ENCODE measurements at regions not wholly inside any gene's neighbourhood (a gene's known extent, or its start where the extent isn't known, plus 50 kb on each side); places are given as distances from the start of the nearest gene placed in this dataset.
"Not testable (repeated sequence)": the region's sequence is repeated elsewhere in the genome, so short reads cannot be mapped to it uniquely, and the experiment has no call there.

GRCh38 chr2:217360781-217361482, 501.1 kb upstream of the TNP1 start:
- Mint-ChIP-seq H3K36me3 (ENCODE audit: low read depth) (no peaks in the 10 kb centered on the region), H3K4me1 (no peaks in the 10 kb centered on the region), H3K9me3 (ENCODE audit: low read depth) (no peaks in the 10 kb centered on the region), H3K4me3 (no peak overlapping the region), H3K27ac (no peak overlapping the region), H3K27me3 (no peaks in the 10 kb centered on the region)
- ChIA-PET POLR2A (no interaction called here), CTCF (no interaction called here)
- DNase-seq, result no peak
- intact Hi-C loops (cut with DNase I, micrococcal nuclease), result no loop called here
- no peak for ATAC-seq

- Mint-ChIP-seq H3K9me3 (ENCODE audit: low read depth) (no peaks in the 10 kb centered on the region), H3K36me3 (ENCODE audit: low read depth) (no peaks in the 10 kb centered on the region), H3K27me3 (no peaks in the 10 kb centered on the region), H3K4me3 (no peak overlapping the region), H3K4me1 (no peaks in the 10 kb centered on the region), H3K27ac (no peak overlapping the region)
- intact Hi-C loops (cut with DNase I, micrococcal nuclease), result no loop called here
- POLR2A ChIA-PET, result no interaction called here
- CTCF ChIA-PET, result no interaction called here
- ATAC-seq (no peak), DNase-seq (no peak)
Observed at GRCh38 chr2:217360111-217360510, 500.2 kb upstream of the TNP1 start.

DNA sequence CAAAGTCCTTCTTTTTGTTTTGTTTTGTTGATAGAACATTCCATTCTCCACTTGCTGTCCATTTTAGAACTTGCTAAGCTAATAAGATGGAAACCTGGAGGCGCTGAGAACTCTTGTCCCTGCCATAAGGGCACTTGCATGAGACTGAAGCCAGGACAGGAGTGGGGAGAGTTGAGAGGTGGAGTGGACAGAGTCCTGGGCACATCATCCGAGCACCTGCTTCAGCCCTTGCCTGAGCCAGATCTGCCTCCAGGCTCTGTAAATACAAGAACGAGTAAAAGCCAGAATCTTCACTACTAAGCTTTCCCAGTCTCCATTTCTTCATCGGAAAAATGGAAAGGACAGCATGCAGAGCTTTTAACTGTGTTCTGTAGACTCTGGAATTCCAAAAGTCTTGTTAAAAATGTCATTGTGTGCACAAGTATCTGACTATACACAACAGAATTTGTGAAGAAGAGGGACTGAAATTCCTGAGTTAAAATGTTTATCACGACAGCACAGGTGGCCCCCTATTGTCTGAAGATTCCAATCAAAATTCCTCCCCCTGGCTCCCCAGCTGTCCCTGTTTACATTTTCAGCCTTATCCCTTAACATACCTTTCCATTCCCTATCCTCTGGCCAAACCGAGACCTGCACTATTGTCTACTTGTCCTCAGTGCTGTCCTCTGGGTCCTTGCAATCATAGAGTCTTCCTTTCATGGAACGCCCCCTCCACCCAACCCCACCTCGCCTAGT, 498.2 kb upstream of the TNP1 start:
- no peak for ATAC-seq
- no peak overlapping the region for H3K4me3 Mint-ChIP-seq
- H3K9me3 Mint-ChIP-seq (ENCODE audit: low read depth), result no peaks in the 10 kb centered on the region
- intact Hi-C loops (cut with DNase I, micrococcal nuclease), result no loop called here
- CTCF ChIA-PET, result no interaction called here
- H3K27ac Mint-ChIP-seq, result no peak overlapping the region
- H3K4me1 Mint-ChIP-seq, result no peaks in the 10 kb centered on the region
- H3K27me3 Mint-ChIP-seq, result peaks cover 4% of the 10 kb centered on the region
- DNase-seq, result no peak
- no peaks in the 10 kb centered on the region for H3K36me3 Mint-ChIP-seq (ENCODE audit: low read depth)
- POLR2A ChIA-PET, result no interaction called here

DNA sequence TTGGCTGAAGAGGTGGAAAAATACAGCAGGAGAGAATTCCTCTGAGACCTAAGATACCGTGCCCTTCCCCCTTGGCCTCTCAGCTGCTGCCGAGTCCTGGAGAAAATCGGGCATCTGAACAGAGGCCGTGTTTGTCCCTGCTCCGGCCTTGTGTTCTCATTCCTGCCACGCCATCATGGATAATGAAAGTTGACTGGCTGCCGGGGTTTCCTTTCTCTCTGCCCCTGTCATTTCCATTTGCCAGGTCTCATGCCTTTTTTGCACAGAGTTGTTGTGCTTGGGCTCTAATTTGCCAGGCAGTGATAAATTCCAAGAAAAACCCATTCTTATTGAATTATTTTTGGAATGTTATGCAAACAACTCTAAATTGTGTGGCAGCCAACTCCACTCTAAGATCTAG, 496.9 kb upstream of the TNP1 start:
- ATAC-seq (no peak), DNase-seq (no peak)
- Mint-ChIP-seq H3K27me3 (peaks cover 4% of the 10 kb centered on the region), H3K27ac (no peak overlapping the region), H3K9me3 (ENCODE audit: low read depth) (no peaks in the 10 kb centered on the region), H3K36me3 (ENCODE audit: low read depth) (no peaks in the 10 kb centered on the region), H3K4me1 (no peaks in the 10 kb centered on the region), H3K4me3 (no peak overlapping the region)
- ChIA-PET CTCF (interaction anchor here (0.7 kb wide), 1 partner anchor 650 kb away, joined by 3 read pairs; no protein-coding TSS in a partner anchor), POLR2A (no interaction called here)
- intact Hi-C loops (cut with DNase I, micrococcal nuclease), result no loop called here

DNA sequence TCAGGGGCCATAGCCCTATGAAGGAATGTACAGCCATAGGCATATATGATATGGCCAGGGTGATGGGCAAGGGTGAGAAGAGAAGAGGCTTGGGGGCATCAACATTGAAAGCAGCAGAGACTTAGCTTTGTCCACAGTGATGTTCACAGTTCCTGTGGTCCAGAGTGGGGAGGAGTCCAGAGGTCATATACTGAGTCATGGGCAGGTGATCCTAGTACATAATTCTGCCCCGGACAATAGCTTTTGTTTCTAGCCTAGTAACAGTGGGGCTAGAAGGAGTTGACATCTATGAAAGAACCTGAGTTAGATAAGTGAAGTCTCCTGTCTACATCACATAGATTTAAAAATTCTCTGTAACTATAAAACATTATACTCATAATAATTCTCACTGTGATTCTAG, 496.3 kb upstream of the TNP1 start:
- intact Hi-C loops (cut with DNase I, micrococcal nuclease), result no loop called here
- ATAC-seq (no peak), DNase-seq (no peak)
- CTCF ChIA-PET, result interaction anchor here (0.7 kb wide), 1 partner anchor 649 kb away, joined by 3 read pairs; no protein-coding TSS in a partner anchor
- no peaks in the 10 kb centered on the region for H3K9me3 Mint-ChIP-seq (ENCODE audit: low read depth)
- peaks cover 4% of the 10 kb centered on the region for H3K27me3 Mint-ChIP-seq
- no peak overlapping the region for H3K27ac Mint-ChIP-seq
- no peaks in the 10 kb centered on the region for H3K36me3 Mint-ChIP-seq (ENCODE audit: low read depth)
- POLR2A ChIA-PET, result no interaction called here
- no peak overlapping the region for H3K4me3 Mint-ChIP-seq
- no peaks in the 10 kb centered on the region for H3K4me1 Mint-ChIP-seq

GRCh38 chr2:217353591-217353990, 493.7 kb upstream of the TNP1 start:
- DNase-seq, result no peak
- Mint-ChIP-seq H3K9me3 (ENCODE audit: low read depth) (peaks cover 3% of the 10 kb centered on the region), H3K27ac (no peak overlapping the region), H3K4me3 (no peak overlapping the region), H3K4me1 (no peaks in the 10 kb centered on the region), H3K27me3 (peaks cover 4% of the 10 kb centered on the region), H3K36me3 (ENCODE audit: low read depth) (no peaks in the 10 kb centered on the region)
- CTCF ChIA-PET, result interaction anchor here (0.6 to 1.1 kb wide), 2 partner anchors 31 to 458 kb away, joined by 3 to 4 read pairs; no protein-coding TSS in a partner anchor
- POLR2A ChIA-PET, result no interaction called here
- no peak for ATAC-seq
- intact Hi-C loops (cut with DNase I, micrococcal nuclease), result no loop called here

DNA sequence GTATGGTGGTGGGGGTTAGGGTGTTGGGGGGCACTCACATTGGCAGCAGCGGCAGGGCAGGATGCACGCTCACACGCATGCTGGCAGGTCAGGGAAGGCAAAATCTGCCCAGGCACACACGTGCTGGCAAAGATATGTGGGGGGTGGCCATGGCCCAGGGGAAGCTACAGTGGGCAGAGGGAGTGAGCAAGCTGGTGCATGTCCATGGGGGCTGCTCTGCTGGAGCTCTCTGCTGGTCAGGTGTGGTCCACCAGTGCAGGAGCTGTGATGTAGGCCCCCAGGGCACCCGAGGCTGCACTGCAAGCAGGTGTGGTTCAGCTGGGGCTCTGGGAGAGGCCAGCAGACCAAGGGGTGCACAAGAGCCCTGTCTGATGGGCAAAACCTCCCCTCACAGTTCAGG, 491.5 kb upstream of the TNP1 start:
- H3K4me3 Mint-ChIP-seq, result no peak overlapping the region
- DNase-seq, result no peak
- ATAC-seq, result no peak
- H3K9me3 Mint-ChIP-seq (ENCODE audit: low read depth), result peaks cover 6% of the 10 kb centered on the region
- H3K36me3 Mint-ChIP-seq (ENCODE audit: low read depth), result no peaks in the 10 kb centered on the region
- POLR2A ChIA-PET, result interaction anchor here (0.6 kb wide), 1 partner anchor 393 kb away, joined by 5 read pairs; no protein-coding TSS in a partner anchor
- CTCF ChIA-PET, result no interaction called here
- peaks cover 4% of the 10 kb centered on the region for H3K27me3 Mint-ChIP-seq
- no peak overlapping the region for H3K27ac Mint-ChIP-seq
- intact Hi-C loops (cut with DNase I, micrococcal nuclease), result no loop called here
- no peaks in the 10 kb centered on the region for H3K4me1 Mint-ChIP-seq

GRCh38 chr2:217349251-217349650, 489.4 kb upstream of the TNP1 start:
- ChIA-PET CTCF (no interaction called here), POLR2A (no interaction called here)
- no peak overlapping the region for H3K27ac Mint-ChIP-seq
- no peaks in the 10 kb centered on the region for H3K36me3 Mint-ChIP-seq (ENCODE audit: low read depth)
- no peak for ATAC-seq
- intact Hi-C loops (cut with DNase I, micrococcal nuclease), result no loop called here
- H3K4me1 Mint-ChIP-seq, result no peaks in the 10 kb centered on the region
- DNase-seq, result no peak
- no peak overlapping the region for H3K4me3 Mint-ChIP-seq
- no peaks in the 10 kb centered on the region for H3K27me3 Mint-ChIP-seq
- peaks cover 10% of the 10 kb centered on the region for H3K9me3 Mint-ChIP-seq (ENCODE audit: low read depth)

DNA sequence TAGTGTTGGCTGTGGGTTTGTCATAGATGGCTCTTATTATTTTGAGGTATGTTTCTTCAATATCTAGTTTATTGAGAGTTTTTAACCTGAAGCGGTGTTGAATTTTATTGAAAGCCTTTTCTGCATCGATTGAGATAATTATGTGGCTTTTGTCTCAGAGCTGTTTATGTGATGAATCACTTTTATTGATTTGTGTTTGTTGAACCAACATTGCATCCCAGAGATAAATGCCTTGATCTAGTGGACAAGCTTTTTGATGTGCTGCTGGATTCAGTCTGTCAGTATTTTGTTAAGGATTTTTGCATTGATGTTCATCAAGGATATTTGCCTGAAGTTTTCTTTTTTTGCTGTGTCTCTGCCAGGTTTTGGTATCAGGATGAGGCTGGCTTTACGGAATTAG, 487.8 kb upstream of the TNP1 start:
- H3K4me3 Mint-ChIP-seq; ATAC-seq; POLR2A ChIA-PET; H3K4me1 Mint-ChIP-seq; H3K36me3 Mint-ChIP-seq (ENCODE audit: low read depth); CTCF ChIA-PET; intact Hi-C loops (cut with DNase I, micrococcal nuclease); H3K27ac Mint-ChIP-seq; H3K27me3 Mint-ChIP-seq; DNase-seq: not testable (repeated sequence)
- peaks cover 10% of the 10 kb centered on the region for H3K9me3 Mint-ChIP-seq (ENCODE audit: low read depth)

DNA sequence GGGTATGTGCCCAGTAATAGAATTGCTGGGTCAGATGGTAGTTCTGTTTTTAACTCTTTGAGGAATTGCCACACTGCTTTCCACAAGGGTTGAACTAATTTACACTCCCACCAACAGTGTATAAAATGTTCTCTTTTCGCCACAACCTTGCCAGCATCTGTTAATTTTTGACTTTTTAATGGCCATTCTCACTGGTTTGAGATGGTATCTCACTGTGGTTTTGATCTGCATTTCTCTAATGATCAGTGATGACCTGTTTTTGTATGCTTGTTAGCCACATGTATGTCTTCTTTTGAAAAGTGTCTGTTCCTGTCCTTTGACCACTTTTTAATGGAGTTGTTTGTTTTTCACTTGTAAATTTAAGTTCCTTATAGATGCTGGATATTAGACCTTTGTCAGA, 486.2 kb upstream of the TNP1 start:
- ATAC-seq; intact Hi-C loops (cut with DNase I, micrococcal nuclease); H3K36me3 Mint-ChIP-seq (ENCODE audit: low read depth); CTCF ChIA-PET; H3K4me1 Mint-ChIP-seq; H3K27ac Mint-ChIP-seq; H3K27me3 Mint-ChIP-seq; POLR2A ChIA-PET; H3K4me3 Mint-ChIP-seq; DNase-seq: not testable (repeated sequence)
- peaks cover 10% of the 10 kb centered on the region for H3K9me3 Mint-ChIP-seq (ENCODE audit: low read depth)

DNA sequence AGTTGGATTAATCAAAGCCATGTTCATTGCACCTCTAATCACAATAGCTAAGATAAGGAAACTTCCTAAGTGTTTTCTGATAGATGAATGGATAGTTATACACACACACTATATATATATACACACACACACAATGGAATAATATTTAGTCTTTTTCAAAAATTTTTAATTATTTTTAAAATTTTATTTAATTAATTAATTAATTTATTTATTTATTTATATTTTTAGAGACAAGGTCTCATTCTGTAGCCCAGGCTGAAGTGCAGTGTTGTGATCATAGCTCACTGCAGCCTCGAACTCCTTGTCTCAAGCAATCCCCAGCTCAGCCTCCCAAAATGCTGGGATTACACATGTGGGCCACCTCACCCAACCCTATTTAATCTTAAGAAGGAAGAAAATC, 481.0 kb upstream of the TNP1 start:
- Mint-ChIP-seq H3K27me3 (no peaks in the 10 kb centered on the region), H3K4me1 (no peaks in the 10 kb centered on the region), H3K27ac (no peak overlapping the region), H3K36me3 (ENCODE audit: low read depth) (no peaks in the 10 kb centered on the region), H3K9me3 (ENCODE audit: low read depth) (no peaks in the 10 kb centered on the region), H3K4me3 (no peak overlapping the region)
- CTCF ChIA-PET, result interaction anchor here (0.8 kb wide), 1 partner anchor 12 kb away, joined by 3 read pairs; no protein-coding TSS in a partner anchor
- POLR2A ChIA-PET, result no interaction called here
- ATAC-seq (no peak), DNase-seq (no peak)
- intact Hi-C loops (cut with DNase I, micrococcal nuclease), result no loop called here

DNA sequence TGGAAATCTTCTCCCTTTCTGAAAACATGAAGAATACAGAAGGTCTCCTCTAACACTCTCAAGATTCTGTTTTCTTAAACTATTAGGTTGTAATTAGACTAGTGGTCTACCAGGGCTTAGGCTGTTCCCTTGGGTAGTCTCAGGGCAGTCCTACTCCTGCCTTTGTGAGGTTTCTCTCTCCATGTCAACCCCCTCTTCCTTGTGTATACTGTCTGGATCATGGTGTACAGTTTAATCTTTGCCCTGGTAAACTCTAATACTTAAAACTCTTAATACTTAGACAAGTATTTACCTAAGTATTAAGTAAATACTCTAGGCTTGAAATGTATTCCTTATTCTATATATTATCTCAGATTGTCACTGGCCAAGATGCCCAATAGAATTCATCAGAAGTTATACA, 480.3 kb upstream of the TNP1 start:
- H3K9me3 Mint-ChIP-seq (ENCODE audit: low read depth), result no peaks in the 10 kb centered on the region
- no peaks in the 10 kb centered on the region for H3K4me1 Mint-ChIP-seq
- H3K4me3 Mint-ChIP-seq, result no peak overlapping the region
- no peak overlapping the region for H3K27ac Mint-ChIP-seq
- POLR2A ChIA-PET, result no interaction called here
- CTCF ChIA-PET, result interaction anchor here (0.6 kb wide), 1 partner anchor 323 kb away, joined by 3 read pairs; no protein-coding TSS in a partner anchor
- no peak for ATAC-seq
- H3K27me3 Mint-ChIP-seq, result no peaks in the 10 kb centered on the region
- H3K36me3 Mint-ChIP-seq (ENCODE audit: low read depth), result no peaks in the 10 kb centered on the region
- DNase-seq, result no peak
- intact Hi-C loops (cut with DNase I, micrococcal nuclease), result no loop called here

Data from activated CD4-positive, alpha-beta T cell treated with anti-CD3 and anti-CD28 coated beads for 36 hours (primary cell).